HG03521 (cell line): ENCODE measurements at regions not wholly inside any gene's neighbourhood (a gene's known extent, or its start where the extent isn't known, plus 50 kb on each side); places are given as distances from the start of the nearest gene placed in this dataset.

Experiments
- ATAC-seq: cut with Tn5 transposase; IDR thresholded peaks from one replicate; pipeline ENCODE4 v1.9.1; 2021; ENCODE audit warnings: mild to moderate bottlenecking, moderate library complexity; ENCODE audit not compliant: unreplicated experiment

DNA sequence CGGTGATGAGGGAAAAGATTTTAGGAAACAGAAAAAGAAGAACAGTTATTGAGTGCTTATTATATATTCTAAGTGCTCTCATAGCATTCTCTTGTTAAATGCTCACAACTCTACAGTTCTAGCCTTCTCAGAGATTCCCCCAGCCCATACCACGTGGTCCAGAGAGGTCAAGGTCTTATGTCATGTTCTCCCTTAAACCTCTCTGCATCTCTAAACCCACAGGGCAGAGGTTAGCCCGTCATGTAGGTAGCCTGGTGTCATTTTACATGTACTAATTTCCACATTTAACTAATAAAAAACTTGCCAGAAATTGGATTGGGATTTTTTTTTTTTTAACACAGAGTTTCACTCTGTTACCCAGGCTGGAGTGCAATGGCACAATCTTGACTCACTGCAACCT, 178.0 kb downstream of the CEMIP2 start:
- no peak for ATAC-seq

DNA sequence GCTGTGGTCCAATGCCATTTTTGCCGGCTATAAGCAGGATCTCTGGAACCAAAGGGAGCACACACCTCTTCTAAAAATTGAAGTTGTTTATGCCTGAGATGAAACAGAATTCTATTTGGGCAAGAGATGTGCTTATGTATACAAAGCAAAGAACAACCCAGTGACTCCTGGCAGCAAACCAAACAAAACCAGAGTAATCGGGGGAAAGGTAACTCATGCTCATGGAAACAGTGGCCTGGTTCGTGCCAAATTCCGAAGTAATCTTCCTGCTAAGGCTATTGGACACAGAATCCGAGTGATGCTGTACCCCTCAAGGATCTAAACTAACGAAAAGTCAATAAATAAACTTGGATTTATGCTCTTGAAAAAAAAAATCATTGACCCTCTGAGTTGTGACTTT, 178.7 kb downstream of the CEMIP2 start:
- ATAC-seq = no peak

DNA sequence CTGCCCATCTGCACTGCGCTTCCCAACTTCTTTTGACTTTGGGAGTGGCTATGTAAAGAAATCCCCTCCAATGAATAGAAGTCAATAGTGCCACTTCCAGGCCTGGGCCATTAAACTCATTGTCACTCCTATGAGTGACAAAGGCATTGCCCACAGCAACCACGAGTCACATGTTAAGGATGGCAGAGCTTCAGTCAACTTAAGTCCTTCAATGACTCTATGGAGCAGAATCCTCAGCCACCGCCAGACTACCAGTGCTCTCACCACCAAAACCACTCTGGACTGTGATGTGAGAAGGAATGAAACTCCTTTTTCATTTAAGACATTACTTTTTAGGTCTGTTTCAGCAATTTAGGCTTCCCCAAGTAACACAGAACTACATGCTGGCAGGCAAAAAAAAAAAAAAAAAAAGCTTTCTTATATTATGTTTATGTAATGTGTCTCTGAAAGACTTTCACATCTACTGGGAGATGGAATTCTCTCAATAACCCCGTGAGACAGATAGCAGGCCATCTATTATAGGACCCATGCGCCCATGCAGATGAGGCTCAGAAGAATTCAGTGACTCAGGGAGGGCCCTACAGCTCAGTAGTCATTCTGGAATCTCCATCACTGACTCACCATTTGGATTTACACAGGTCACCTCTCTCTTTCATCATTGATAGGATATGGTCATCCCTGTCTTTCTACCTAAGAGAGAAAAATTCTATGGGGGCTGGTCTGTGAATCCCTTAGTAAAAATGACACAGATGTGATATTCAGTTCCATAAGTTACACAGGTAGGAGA, 180.5 kb downstream of the CEMIP2 start:
- ATAC-seq = no peak

DNA sequence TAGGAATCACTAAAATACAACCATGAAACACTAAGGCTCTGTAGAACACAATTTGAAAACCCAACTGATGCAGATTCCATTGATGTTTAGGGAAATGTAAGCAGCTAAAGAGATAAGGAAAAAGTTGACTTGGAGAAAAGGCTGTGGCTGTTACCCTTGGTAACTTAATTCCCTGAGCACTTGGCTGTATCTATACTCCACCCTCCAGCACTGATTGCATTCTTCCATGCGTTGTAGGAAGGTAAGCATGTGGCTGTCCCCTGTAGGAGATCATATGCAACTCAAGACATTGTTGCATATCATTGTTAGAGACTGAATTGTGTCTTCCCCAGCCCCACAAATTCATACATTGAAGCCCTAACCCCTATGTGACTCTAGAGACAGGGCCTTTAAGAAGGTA, 184.5 kb downstream of the CEMIP2 start:
- no peak for ATAC-seq

DNA sequence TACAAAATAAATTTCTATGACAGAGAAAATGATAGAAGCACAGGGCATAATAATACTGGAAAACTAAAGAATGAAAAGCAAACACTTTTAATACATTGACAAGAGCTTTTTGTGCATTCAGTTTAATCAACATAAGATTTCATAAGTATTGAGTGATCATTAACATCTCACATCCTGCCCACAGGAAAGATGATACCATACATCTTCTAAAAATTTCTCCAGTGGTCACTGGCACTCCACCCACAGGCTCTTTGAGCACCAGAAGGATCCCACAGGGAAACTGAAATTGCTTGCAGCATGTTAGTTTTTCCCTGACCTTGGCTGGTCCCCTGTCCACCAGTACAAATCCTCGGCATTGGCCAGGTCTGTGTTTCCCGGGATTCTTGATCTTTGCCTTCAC, 186.0 kb downstream of the CEMIP2 start:
- ATAC-seq = no peak

DNA sequence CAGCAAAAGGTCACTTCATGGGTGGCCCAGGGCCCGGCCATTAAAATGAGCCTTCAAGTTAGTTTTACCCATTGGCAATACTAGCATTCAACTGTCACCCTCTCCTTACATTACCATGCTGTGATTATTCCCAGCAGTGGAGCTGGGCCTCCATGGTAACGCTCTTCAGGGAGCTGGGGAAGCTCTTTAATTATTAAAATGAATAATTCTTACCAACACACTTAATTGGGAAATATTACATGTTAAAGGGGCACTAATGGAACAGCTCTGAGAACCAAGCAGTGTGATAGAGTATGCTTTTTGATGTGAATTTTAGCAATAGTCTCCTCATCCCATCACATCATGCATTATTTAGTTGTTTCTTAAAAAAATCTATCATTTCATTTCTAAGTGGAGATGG, 187.2 kb downstream of the CEMIP2 start:
- no peak for ATAC-seq

DNA sequence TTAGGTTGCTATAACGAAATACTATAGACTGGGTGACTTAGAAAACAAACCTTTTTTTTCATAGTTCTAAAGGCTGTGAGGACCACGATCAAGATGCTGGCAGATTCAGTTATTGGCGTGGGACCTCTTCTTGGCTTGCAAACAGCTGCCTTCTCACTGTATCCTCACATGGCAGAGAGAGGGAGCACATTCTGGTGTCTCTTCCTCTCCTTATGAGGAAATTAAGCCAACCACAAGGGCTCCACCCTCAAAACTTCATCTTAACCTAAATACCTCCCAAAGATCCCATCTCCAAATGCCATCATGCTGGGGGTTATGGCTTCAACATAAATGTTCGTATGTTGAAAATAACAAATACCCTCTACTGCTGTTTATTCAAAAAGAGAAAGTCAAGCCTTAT, 197.1 kb downstream of the CEMIP2 start:
- ATAC-seq = no peak

DNA sequence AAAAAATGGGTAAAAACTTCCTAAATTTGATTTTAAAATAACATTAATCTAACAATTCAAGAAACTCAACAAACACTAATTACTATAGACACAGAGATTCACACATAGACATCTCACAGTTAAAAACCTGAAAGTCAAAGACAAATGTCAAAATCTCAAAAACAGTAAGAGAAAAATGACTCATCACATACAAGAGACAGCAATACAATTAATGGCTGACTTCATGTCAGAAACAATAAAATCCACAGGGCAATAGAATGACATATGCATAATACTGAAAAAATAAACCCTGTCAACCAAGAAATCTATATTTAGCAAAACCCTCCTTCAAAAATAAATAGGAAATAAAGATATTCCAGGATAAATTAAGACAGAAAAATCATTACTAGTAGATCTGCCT, 200.4 kb downstream of the CEMIP2 start:
- ATAC-seq = no peak

DNA sequence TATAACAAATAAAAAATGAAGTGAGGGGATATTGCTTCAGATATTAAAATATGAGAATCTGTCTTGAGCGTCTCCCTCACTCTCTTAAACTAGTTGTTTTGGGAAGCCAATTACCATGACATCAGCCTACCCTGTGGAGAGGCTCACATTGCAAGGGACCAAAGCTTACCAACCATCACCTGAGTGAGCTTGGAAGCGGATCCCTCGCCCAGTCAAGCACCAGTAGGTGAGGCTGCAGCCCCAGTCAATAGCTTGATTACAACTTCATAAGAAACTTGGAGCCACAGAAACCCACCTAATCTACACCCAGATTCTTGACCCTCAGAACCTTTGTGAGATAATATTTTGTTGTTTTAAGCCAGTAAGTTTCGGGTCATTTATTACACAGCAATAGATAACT, 206.2 kb downstream of the CEMIP2 start:
- ATAC-seq = no peak

DNA sequence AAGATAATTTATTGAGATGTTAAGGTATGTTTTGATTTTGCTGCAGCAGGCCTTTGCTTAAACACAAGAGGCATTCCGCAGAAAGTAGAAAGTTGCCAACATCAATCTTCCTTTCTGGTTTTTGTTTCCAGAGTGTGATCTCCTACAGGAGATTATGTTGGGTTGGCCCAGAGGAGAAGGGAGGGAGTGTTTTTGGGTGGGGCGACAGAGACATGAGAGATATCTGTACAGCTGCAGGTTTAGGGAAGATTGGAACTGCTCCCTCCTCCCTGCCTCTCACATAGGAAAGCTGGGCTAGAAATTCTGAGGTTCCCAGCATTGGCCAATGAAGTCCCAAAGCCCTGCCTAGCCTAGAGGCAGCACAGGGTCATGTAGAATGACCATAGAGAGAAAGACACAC, 211.0 kb downstream of the CEMIP2 start:
- ATAC-seq = no peak

DNA sequence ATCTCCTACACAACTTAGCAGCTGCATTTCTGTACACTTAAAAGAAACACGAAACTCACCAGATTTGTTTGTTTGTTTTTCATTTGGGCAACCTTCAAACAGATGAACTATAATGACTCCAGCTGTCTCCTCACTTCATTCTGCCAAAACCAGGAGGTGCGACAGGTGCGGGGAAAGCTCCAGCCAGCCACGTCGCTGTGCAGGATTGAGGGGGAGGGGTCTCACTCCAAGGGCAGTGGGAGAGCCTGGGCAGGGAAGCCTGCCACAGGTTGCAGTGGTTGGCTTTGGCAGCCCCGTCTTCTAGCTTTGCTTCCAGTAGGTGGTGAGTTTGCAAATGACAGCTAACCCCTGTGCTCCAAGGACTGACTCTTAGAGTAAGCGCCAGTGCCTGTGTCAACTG, 215.8 kb downstream of the CEMIP2 start:
- no peak for ATAC-seq

DNA sequence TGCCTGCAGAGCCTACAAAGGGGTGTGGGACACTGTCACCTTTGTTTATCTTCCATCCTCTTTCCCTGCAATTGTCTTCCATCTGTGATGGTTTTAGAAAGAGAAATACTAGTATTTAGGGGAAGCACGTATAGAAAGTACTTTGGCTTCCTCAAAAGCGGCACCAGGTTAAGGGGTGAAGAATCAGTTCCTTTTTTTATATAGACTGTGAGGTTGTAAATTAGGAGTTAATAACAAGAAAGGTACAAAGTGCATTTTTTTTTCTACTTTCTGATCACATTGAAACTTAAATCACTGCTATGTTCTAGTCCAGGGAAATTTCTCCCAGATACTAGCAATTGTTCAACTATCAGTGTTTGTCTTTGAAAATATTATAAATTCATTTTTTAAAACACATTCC, 219.3 kb downstream of the CEMIP2 start:
- no peak for ATAC-seq

DNA sequence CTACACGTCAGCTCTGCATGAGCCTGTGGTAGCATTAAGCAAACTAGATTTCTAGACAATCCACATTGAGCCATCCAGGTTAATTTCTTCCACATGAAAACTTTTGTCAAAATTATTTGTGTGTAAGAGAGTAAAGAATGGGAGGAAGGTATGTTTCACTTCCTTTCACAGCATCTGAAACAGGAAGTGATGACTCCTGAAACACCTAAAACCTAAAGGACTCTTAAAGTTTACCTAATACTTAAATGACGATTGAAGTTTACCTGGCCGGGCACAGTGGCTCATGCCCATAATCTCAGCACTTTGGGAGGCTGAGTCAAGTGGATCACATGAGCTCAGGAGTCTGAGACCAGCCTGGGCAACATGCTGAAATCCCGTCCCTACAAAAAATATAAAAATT, 223.8 kb downstream of the CEMIP2 start:
- ATAC-seq = no peak

DNA sequence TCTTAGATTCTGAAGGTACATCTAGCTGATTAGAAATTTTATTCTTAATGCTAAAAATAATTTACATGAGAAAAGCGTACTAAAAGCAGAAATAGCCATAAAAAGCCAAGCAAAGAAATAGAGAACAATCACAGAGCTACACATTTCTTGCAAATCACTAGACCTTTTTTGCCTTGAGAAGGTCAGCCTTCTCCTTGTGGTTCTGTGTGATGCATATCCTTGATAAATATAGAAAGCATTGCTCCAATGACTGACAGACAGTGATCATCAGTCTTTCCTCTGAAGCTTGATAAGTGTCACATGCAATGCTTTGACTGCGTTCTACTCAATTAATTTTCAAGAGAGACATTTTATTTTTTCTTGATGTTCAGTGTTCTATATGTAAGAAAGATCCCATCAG, 226.9 kb downstream of the CEMIP2 start:
- ATAC-seq = no peak

DNA sequence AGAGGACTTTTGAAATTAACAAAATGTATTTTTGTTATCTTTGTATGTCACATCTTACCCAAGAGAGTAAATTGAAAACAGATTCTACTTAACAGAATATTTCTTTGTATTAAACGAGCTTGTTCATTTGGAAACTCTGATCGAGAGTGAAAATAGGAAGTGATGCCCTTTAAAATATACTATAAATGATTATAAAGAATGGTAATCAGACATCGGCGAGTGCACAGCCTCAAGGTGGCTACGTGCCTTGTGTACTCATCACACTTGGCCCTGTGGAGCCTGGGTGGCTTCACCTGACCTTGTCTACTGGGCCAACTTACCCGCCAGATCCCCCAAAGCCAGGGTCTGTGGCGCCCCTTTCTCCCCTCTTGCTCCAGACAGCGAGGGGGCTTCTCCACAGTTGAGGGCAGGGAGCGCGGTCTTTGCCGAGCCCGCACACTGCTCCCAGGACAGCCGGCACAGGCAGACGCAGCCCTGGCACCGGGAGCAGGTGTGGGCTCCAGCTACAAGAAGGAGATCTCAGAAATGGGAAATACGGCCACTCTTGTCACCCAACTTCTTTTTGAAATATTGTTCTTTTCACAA, 243.2 kb downstream of the CEMIP2 start:
- no peak for ATAC-seq

DNA sequence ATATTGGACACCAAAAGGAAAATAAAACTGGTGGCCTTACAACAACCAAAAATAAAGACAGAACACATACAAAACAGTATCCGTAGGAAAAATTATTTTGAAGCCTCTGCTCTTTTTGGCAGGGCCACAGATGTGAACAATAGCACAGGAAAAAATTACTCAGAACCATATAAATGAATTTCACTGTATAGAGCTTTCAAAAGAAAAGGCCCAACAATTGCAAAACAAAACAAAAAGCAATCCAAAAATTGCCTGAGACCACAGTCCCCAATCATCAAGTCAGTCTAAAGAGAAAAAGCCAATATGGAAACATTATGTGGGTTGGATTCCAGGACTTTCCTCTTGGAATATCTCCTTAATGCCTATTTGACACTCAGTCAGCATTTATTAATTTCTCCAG, 243.8 kb downstream of the CEMIP2 start:
- no peak for ATAC-seq

DNA sequence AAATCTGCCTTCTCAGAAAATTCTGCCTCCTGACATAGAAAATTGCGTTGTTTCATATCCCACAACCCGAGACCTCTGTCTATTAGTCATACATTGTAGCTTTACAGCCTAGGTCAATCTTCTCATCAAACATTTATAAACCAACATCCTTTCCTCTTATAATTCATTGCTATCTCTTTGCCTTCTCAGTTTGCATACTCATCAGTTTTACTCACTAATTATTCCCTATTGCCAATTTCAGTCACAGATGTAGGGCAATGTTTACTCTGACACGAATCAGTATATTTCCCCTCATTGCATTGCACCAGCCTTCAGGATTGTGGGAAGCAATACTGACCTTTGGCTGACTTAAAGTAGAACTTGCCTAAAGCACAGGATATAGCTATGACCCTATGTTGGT, 247.2 kb downstream of the CEMIP2 start:
- ATAC-seq = no peak

DNA sequence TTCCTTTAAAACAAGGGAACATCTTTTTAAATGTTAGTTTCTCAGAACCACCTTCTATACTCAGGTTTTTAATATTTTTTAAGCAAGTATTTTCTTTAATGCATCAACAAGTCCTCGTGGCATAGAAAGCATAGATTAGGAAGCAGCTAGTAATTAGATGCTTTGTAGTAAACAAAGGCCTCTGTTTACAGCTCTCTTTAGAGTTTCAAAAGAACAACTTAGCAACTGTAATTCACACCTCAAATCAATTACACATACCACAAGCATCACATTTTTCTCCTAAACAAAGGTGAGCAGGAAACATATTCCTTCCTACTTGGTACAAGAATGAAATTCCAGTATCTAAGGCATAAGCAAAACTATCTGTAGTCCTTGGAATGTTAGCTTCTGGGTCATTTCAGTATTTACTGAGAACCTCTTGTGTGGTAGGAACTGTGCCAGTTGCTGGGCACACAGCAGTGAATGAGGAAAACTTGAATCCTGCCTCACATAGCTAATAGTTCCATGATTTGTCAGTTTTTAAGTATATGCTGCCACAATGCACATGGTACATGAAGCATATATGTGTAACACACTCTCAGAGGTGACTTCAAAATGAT, 249.1 kb downstream of the CEMIP2 start:
- no peak for ATAC-seq

DNA sequence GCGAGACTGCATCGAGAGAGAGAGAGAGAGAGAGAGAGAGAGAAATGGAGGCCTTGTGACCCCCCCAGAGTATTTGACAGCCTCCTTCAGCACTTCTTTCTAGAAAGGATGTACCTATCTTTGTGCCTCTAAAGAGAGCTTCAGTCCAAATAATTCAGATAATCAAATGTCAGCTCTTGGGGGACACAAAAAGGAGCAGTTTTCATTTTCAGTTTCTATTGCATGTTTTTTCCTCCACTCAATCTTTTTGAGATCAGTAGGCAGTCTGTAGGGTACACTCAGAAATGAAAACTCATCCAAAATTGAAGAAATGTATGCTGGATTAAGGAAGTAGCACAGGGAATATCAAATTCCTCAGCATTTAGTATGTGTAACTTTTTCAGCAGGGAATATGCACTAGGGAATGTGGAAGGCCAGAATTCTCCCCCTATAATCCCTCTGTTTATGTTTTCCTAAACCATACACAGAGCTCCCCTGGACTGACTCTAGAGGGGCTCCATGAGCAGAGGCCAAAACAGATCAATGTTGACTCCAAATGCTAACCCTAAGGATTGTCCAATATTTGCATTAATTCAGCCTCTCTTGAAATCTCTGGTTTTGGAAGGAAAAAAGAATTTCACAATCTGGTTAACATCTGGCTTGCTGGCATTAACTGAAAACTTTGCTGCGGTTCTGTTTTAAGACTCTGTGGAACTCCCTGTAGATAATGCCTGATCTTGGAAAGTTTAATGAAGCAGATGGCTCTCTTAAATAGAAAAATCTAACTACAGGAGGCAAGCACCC, 250.1 kb downstream of the CEMIP2 start:
- no peak for ATAC-seq

DNA sequence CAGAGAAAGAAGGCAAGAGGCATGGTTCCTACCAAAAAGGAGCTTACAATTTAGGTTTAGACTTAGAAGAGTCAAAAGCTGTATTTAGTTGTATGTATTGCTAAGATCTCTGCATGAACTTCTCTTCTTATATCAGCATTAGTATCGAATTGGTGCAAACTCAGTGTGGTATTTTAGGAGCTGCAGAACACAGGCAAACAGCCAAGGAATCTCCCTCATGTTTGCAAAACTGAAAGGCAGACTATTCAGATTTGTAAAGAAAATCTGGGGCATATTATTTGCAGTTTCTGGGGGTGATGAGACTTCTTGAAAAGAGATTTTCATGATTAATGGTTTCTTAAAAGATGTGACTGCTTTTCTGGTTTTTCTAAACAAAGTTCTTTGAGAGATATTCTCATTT, 252.7 kb downstream of the CEMIP2 start:
- ATAC-seq = no peak

DNA sequence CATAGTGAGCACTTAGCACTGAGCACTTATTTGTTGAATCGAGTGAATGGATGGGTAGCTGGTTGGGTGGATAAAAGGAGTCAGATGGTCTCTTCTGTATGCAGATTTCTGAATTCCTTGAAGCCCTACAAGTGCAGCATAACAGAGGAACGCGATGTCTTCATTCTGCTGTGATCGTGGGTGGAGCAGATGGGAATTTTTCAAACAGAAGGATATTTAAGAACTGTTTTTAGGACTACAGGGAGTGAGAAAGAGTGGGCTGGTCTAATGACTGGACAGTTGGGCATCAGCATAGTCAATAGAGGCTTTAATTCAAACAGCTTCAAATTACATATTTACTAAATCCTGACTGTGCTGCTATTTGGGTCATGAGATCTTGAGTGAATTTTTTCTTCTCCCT, 253.2 kb downstream of the CEMIP2 start:
- ATAC-seq = no peak
